Occipital lobe (tissue), 1 donor: ENCODE measurements at regions not wholly inside any gene's neighbourhood (a gene's known extent, or its start where the extent isn't known, plus 50 kb on each side); places are given as distances from the start of the nearest gene placed in this dataset.
"Not testable (repeated sequence)": the region's sequence is repeated elsewhere in the genome, so short reads cannot be mapped to it uniquely, and the experiment has no call there.

Experiments
- DNase-seq: peaks from one replicate; lab custom pipeline; 2025; lab: John Stamatoyannopoulos, UW

DNA sequence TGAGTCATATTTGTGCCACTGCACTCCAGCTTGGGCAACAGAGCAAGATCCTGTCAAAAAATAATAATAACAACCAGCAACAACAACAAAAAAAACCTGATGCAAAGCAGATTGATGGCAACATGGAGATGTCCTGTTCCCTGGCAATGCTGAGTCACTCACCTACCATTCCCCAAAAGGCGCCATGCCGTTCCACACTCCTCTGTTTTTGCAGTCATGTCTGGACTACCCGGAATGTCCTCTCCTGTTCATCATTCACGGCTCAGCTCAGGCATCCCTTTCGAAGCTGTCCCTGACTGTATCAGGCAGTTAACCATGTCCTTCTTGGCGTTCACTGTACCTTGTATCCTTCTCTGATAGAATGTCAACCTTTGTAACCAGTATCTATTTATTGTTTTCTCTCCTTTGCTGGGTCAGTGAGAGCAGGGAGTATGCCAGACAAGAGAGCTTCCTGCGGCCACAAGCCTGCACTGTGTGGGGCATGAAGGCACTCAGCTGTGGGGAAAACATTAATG lies 147.7 kb downstream of the ABCC12 start:
- no peak for DNase-seq

DNA sequence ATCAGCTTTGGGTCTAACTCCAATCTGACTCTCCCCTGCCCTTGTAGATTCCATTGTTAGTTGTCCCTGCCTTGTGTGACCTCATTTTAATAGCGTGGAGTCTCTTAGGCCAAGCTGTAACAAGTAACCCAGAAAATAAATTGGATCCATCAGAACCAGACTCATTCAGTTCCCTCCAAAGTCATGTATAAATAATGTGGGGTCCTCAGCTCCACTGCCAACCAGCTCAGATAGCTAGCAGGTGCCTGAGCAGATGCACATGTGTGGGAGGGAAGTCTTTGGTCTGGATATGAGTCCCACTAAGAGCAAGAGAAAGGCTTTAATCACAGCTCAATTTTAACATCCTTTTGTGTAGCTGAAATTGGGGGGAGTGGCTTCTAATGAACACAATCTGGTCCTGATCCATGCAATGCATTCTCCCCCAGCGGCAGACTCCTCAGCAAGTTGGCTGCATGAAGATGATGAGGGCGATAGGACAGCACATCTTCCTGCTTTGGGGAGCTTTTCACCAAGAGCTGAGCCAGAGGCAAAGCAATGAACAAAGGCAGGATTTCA lies 151.6 kb downstream of the ABCC12 start:
- DNase-seq: no peak

DNA sequence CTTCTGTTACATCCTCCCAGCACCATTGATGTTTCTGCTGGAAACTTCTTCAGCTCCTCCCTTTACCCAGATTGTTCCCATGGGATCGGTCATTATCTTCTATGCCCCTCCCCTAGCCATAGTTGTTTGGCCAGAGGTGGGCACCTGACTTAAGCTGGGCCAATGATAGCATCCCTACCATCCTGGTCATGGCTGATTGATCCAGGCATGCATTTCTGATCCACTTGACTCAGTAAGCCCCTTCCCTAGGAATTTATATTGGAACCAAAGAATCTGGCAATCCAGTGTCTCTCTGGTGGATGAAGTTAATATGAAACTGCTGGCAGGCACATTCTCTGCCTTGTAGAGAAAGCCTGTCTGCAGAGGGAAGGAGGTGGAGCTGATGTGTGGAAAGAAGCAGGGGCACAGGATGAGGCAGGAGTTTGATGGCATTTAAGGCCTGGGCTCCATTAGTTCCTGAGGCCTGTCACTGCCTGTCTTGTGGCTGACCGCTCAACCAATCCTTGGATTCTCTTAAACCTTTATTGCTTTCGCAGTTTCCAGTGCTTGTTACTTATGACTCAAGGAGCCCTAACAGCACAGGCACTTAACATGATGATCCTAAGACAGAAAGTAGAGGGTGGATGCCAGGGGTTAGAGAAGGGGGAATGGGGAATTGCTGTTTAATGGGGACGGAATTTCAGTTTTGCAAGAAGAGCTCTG lies 152.4 kb downstream of the ABCC12 start:
- DNase-seq: no peak

DNA sequence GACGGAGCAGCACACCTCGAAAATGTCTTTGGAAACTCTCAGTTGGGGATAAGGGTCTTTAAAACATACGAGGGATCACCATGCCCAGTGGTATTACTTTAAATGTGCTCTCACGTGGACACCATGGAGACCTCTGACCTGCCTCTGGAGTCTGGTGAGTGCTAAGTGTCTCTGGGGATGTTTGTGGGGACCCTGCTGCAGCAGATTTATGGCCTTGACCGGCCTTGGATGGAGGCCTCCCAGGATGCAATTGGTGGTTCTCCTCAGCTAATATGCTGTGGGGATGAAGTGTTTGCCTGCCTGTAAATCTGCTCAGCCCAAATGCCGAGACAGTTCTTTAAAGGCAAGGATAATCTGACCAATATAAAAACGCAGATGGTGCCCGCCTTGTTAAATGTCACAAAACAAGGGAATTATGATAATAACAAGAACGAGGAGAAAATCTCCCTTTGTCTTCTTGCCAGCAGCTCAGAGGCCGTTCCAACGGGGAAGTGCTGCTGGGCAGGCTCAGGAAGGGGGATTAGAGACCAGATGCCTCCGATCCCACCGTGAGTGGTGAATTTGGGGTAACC lies 154.4 kb downstream of the ABCC12 start:
- DNase-seq: no peak

DNA sequence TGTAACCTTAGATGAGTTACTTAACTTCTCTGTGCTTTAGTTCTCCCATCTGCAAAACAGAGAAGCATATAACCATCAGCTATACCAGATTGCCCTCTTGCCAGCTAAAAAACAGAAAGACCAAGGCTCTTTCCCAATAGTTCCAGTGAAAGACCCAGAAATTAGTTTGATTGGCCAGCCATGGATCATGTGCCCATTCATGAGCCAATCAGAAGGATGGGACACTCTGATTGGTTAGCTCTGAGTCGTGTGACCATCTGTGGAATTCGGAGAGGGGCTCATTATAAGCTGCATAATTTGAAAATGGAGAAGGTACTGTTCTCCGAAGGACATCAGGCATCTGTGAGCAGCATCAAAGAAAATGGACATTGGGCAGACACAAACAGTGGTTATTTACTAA lies 155.2 kb downstream of the ABCC12 start:
- no peak for DNase-seq

DNA sequence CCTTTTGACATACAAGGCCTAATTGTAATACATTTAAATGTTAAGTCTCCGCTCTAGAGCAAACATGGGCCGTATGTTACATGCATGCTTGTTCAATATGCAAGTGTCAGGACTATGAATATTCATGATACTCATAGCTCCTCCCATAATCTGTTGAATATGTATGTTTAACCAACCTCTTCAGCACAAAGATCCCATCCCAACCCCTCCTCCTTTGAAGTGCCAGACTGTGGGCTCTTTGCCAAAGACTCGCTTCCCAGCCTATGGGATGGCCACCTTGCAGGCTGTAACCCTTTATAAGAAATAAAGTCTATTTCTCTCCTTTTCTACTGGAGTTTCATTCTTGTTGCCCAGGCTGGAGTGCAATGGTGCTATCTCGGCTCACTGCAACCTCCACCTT lies 156.2 kb downstream of the ABCC12 start:
- DNase-seq: no peak

DNA sequence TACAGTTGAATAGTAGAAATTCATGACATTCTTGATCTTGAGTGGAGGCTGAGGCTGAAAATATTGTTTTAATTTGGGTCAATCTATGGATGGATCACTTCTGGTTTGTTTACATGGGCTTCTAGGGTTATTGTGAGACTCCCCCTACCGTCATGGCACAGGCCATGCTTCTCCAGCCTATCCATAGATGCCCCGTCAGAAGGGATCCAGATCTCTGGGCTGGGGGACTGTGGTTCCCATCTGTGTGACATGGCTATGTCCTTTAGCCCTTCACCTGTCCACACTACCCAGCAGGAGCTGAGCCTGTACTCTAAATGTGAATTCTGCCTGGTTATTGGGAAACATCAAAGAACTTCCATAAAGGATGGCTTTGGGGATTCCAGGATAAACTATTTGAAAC lies 160.4 kb downstream of the ABCC12 start:
- no peak for DNase-seq

DNA sequence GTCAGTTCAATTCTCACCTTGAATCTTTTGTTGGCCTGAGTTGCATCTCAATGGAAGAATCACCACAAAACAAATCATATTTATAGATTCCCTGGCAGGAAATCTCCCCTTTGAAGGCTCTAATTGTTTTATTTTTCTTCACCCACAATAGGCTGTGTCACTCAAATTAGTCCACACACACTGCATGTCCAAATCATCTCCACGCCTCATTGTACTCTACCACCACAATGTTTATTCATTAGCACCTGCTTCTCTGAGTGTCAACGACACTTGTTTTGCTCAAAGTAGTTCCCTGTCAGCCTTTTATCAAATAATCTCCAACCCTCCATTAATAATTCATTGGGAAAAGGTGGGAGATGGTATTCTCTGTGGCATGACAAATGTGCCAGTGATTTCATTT lies 164.3 kb downstream of the ABCC12 start:
- DNase-seq: no peak

DNA sequence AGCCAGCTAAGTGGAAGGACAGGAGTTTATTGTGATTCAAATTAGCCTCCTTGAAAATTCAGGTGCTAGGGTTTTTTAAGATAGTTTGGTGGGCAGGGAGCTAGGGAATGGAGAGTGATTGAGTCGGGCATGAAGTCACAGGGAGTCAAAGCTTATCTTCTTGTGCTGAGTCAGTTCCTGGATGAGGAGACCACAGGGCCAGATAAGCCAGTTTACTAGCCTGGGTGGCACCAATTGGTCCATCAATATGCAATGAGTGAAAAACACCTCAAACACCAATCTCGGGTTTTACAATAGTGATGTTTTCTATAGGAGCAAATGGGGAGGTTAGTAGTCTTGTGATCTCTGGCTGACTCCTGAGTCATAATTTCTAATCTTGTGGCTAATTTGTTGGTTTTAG lies 165.1 kb downstream of the ABCC12 start:
- no peak for DNase-seq

DNA sequence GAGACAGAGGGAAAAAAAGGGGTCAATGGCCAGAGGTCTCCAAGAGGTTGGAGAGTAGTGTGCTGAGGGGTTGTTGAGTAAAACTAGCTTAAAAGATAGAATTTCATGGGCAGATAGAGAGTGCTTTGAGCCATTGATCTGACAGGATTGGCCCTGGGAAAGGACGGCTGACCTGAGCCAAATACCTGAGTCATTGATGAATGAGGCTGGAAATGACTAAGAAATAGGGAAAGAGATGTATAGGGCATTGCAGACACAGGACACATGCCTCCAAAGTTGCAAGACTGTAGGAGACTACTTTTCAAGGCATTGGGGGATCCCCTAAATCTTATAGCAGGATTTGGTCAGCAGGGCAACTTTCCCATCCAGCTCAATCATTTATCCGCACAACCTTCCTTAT lies 168.7 kb downstream of the ABCC12 start:
- DNase-seq: no peak

DNA sequence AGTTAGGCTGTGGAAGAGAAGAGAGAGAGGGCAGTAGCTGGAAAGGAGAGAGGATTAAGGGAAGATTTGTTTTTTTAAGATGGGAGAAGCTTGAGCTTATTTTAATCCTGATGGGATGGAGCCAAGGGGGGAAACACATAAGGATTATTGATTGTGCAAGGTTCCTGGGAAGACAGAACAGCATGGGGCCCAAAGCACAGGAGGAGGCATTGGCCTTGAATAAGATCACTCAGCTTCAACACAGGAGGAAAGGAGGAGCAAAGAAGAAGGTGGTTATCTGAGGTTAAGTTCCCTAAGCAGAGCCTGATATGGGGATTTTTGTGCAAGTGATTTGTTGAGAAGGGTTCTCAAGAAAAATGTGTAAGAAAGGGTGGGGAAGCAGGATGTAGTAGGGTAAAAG lies 169.8 kb downstream of the ABCC12 start:
- no peak for DNase-seq

DNA sequence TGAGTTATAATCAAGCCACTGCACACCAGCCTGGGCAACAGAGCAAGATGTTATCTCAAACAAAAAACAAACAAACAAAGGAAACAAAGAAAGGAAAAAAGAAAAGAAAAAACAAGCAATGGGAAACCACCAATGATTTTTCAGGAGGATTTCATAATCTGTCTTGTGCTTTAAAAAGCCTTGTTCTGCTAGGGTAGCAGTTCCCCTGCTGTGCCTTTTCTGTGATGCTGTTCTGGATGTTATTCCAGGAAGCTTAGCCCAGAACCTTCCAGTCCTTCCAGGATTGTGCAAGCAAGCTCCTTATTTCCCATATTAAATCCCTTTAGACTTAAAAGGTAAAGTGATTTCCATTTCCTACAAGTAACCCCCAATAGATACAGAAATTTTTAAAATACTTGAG lies 171.1 kb downstream of the ABCC12 start:
- DNase-seq: no peak

DNA sequence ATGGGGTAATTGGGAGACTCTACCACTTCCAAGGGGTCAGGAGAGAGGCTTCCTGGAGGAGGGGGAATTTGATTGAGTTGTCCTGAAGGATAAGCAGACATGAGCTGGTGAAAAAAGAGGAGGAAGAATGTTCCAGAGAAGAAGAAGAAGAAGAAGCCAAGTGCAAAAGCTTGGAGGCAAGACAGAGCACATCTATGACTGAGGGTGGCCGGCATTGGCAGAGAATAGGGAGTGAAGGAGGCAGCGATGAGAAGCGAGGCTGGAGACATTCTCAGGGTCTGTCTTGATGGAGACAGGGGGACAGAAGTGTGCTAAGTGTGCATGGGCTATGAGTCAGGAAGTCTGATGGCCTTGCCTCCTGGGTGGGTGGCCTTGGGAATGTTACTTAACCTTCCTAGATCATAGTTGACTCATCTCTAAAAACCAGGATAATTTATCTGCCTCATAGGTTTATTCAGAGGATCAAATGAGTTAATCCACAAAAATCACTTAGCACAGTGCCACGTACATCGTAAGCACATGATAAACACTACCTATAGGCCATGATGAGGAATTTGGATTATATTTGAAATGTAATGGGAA lies 171.7 kb downstream of the ABCC12 start:
- DNase-seq: no peak

DNA sequence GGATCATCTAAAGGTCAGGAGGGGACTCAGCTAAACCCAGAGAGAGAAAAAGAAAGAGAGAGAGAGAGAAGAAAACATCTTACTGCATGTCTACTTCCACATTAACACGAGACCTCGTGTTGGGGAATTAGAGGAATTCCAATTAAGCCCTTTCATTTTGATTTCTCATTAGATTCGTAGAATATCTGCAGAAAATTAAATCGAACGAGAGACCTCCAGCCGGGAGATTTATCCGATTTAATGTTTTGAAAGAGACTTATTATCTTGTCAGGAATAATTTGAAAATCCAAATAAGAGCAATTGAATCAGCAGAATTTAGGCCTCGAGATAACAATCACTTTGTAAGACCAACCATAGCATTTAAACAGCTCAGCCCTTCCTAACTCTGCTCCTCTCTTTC lies 175.6 kb downstream of the ABCC12 start:
- DNase-seq: no peak

DNA sequence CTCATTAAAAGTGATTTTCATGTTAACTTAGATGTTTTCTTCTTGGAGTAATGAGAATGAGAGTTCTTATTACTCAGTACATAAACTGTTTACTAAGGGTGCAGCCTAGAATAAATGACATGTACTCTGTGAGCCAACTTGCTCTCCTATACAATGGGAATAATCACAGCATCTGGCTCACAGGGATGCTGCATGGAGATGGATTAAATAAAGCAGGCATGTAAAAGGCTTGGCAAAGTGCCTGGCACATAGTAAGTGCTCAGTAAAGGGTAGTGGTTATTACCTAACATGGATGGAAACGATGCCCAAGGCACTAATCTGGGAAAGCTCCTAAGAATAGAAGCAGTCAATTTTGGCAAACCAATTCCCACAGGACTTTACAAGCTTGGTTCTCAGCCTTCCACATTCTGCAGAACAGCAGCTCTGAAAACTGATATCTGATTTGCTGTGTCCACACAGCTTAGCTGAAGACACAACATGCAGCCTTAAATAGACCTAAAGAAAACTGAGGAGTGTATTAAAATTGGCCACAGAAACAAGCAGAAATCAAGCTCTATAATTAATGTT lies 176.1 kb downstream of the ABCC12 start:
- DNase-seq: no peak

DNA sequence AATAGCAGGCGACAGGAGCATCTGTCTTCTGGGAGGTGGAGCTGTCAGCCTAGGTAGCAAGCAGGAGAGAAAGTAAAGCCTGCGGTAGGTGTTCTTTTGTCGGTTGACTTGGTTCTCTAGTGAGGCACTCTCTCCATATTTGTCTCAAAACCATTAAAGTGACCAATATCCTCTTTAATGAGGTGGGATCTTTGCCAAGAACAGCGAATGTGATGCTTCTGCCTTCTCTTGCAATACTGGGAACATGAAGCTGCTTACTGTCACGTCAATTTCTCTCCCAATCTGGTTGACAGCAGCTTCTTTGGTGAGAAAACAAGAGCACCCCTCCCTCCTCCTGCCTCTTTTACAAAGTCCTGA lies 176.7 kb downstream of the ABCC12 start:
- DNase-seq: no peak

DNA sequence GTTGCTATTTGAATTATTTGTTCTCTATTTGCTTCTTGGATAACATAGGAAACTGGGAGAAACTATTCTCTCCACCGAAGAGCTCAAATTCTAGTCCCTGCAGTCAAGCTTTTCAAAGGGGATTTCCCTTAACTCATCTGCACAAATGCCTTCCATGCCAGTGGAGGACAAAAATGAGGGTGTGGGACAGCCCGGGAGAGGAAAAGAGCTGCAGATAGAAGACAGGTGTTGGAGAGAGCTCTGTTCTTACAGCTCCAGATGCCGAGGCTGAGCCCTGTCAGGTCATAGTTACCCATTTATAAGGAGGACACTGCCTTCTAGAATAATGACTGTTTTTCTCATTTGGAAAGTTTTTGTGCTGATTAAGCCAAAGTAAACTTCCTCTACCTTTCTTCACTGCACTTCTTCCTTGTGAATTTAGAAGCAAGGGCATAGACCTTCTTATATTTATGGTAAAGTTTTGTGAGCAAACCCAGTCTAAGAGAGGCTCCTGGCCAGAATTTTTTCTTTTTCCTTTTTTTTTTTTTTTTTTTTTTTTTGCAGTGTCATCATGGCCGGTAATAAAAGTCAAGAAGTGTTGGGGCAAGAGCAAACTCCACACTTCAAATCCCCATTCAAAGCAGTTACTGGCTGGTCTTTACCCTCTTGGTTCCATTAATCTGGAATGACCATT lies 177.2 kb downstream of the ABCC12 start:
- DNase-seq: no peak

DNA sequence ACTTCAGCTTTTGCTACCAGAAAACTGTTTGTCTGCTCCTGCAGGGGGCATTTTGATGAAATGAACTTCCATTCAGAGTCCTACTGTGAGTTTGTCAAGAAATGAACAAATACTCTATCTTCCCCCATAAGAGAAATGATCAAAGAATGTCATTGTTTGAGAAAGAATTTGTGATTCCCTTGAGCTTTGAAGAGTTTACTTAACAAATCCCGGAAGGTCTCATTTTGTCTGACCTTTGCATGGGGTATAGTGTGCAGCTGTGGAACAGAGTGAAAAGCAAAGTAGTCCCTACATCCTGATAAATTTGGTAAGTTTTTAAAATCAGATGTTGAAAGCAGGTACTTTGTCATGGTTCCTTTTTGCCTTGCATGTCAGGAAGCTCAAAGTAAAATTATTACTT lies 178.0 kb downstream of the ABCC12 start:
- DNase-seq: no peak

DNA sequence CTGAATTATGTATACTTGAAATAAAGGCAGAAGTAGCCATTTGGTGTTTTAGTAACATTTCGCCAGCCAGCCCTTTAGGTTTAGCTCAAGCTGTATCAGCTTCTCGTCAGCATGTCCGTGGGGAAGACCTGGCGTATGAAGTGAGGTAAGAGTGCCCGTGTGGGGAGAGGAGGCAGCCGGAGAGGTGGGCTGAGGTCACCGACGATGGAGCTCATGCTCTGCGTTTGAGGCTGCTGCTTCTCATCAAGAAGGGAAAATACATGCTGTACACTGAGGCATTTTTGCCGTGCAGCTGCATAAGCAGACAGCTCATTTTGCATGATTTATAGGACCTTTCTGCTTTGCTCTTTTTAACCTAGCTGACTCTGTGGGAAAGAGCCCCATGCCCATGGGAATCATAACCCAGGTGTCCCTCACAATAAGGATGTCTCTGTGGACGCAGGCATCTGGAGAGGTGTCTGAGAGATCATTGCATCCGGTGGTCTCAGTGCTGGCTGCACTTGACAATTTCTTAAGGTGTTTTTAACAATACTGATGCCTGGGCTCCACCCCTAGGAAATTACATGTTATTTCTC lies 179.1 kb downstream of the ABCC12 start:
- no peak for DNase-seq

DNA sequence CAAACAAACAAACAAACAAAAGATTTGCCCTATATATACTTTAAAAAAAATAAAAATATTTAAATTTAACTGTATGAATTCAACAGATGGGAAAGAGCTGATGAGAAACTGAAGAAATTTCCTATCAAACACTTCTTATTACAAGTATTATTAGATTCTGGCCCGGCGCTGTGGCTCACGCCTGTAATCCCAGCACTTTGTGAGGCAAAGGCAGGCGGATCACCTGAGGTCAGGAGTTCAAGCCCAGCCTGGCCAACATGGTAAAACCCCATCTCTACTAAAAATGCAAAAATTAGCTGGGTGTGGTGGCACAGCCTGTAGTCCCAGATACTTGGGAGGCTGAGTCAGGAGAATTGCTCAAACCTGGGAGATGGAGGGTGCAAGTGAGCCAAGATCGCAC lies 180.8 kb downstream of the ABCC12 start:
- DNase-seq: not testable (repeated sequence)

DNA sequence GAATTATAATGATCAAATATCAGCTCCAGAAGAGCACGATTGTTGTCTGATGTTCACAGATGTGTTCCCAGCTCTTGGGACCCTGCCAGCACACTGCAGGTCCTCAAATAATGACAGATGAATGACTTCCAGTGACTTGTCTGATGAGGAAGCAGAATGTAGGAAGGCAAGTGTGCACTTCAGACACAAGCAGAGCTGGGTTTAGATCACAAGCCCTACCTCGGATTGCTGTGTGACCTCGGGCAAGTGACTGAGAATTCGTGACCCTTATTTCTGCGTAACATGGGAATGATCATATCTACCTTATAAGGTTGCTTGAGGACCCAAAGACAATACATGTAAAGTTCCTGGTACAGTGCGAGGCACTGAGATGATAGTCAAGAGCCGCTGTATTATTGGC lies 182.2 kb downstream of the ABCC12 start:
- no peak for DNase-seq
